ENCODE measurements at regions not wholly inside any gene's neighbourhood (a gene's known extent, or its start where the extent isn't known, plus 50 kb on each side); places are given as distances from the start of the nearest gene placed in this dataset.

GRCh38 chr7:25313526-25313925 is 85.2 kb upstream of the NPVF start:
- no peaks in the 10 kb centered on the region for H3K36me3 ChIP-seq (ENCODE audit: control insufficient read depth, insufficient read depth, low read length)
- no peak for DNase-seq (ENCODE audit: extremely low read depth, insufficient read length)
- no peak for TF ChIP-seq CTCF (IDR thresholded peaks at IDR 0.05; ENCODE audit: insufficient read depth, low read length, poor library complexity, severe bottlenecking)
- no peaks in the 10 kb centered on the region; the same call in 1 of the 2 replicates for H3K27me3 ChIP-seq (replicated peaks; ENCODE audit: control insufficient read depth, insufficient read depth, low read length)
- H3K4me3 ChIP-seq (replicated peaks; ENCODE audit: low read depth, low read length) = no peak overlapping the region

GRCh38 chr7:25314094-25314730 is 85.9 kb upstream of the NPVF start:
- no peak for TF ChIP-seq CTCF (IDR thresholded peaks at IDR 0.05; ENCODE audit: insufficient read depth, low read length, poor library complexity, severe bottlenecking)
- DNase-seq (ENCODE audit: extremely low read depth, insufficient read length) = no peak
- Histone ChIP-seq H3K4me3 (replicated peaks; ENCODE audit: low read depth, low read length) (no peak overlapping the region), H3K27me3 (replicated peaks; ENCODE audit: control insufficient read depth, insufficient read depth, low read length) (no peaks in the 10 kb centered on the region; the same call in 1 of the 2 replicates), H3K36me3 (ENCODE audit: control insufficient read depth, insufficient read depth, low read length) (no peaks in the 10 kb centered on the region)

GRCh38 chr7:25314731-25315267 is 86.5 kb upstream of the NPVF start:
- no peak for TF ChIP-seq CTCF (IDR thresholded peaks at IDR 0.05; ENCODE audit: insufficient read depth, low read length, poor library complexity, severe bottlenecking)
- H3K36me3 ChIP-seq (ENCODE audit: control insufficient read depth, insufficient read depth, low read length) = no peaks in the 10 kb centered on the region
- no peak overlapping the region for H3K4me3 ChIP-seq (replicated peaks; ENCODE audit: low read depth, low read length)
- no peaks in the 10 kb centered on the region; the same call in 1 of the 2 replicates for H3K27me3 ChIP-seq (replicated peaks; ENCODE audit: control insufficient read depth, insufficient read depth, low read length)
- DNase-seq (ENCODE audit: extremely low read depth, insufficient read length) = no peak

- DNase-seq (ENCODE audit: extremely low read depth, insufficient read length) = no peak
These were observed 88.1 kb upstream of the NPVF start for GRCh38 chr7:25316366-25316765.

GRCh38 chr7:25318047-25318446 is 89.8 kb upstream of the NPVF start:
- H3K4me3 ChIP-seq (replicated peaks; ENCODE audit: low read depth, low read length) = no peak overlapping the region
- peak; percentile 13 for TF ChIP-seq CTCF (IDR thresholded peaks at IDR 0.05; ENCODE audit: insufficient read depth, low read length, poor library complexity, severe bottlenecking)
- no peak for DNase-seq (ENCODE audit: extremely low read depth, insufficient read length)
- H3K36me3 ChIP-seq (ENCODE audit: control insufficient read depth, insufficient read depth, low read length) = no peaks in the 10 kb centered on the region
- no peaks in the 10 kb centered on the region for H3K27me3 ChIP-seq (replicated peaks; ENCODE audit: control insufficient read depth, insufficient read depth, low read length)

More at GRCh38 chr7:25316366-25316765, 88.1 kb upstream of the NPVF start:
- Histone ChIP-seq H3K4me3 (replicated peaks; ENCODE audit: low read depth, low read length) (no peak overlapping the region), H3K36me3 (ENCODE audit: control insufficient read depth, insufficient read depth, low read length) (no peaks in the 10 kb centered on the region), H3K27me3 (replicated peaks; ENCODE audit: control insufficient read depth, insufficient read depth, low read length) (no peaks in the 10 kb centered on the region)
- no peak for TF ChIP-seq CTCF (IDR thresholded peaks at IDR 0.05; ENCODE audit: insufficient read depth, low read length, poor library complexity, severe bottlenecking)

Data from GM06990 (cell line).